T47D (cell line): ENCODE measurements at regions not wholly inside any gene's neighbourhood (a gene's known extent, or its start where the extent isn't known, plus 50 kb on each side); places are given as distances from the start of the nearest gene placed in this dataset.

Experiments
- DNase-seq, 2 experiments: peaks; one replicate each; pipeline versions ENCODE4 v3.0.0 to v3.0.0-alpha.2; 2011 to 2012; ENCODE audit warnings: low read depth in 1 of 2, low spot score in 1 of 2
- JUND ChIP-seq: IDR thresholded peaks from 2 replicates; pipeline ENCODE4 v1.6.1; 2012; ENCODE audit warnings: low read depth
- in situ Hi-C: cut with HindIII; loops from 2 replicates; pipeline ENCODE4 v1.10.0; 2016; ENCODE audit warnings: low sequenced_read_pairs, low pct_unique_long_range_greater_than_20kb

DNA sequence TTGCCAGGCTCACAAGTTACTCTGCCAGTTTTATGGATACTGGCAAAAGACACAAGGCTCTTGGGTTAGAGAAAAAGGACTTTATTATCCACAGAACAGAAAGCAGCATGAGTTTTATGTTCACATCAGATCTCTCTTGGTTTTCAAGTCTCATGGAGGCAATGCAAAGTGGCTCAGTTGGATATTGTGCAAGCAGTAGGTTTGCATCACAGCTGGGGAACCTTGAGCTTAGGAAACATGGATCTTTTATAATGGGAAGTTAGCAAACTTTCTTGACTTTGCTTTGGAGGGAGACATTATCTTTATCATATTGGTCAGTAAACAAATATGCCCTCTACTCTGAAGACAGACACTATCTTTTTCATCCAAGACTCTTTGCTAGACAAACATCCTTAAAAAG lies 109.2 kb upstream of the GRPR start:
- peak in 1 of 2 experiments; percentile 19 for DNase-seq
- no peak for TF ChIP-seq JUND

DNA sequence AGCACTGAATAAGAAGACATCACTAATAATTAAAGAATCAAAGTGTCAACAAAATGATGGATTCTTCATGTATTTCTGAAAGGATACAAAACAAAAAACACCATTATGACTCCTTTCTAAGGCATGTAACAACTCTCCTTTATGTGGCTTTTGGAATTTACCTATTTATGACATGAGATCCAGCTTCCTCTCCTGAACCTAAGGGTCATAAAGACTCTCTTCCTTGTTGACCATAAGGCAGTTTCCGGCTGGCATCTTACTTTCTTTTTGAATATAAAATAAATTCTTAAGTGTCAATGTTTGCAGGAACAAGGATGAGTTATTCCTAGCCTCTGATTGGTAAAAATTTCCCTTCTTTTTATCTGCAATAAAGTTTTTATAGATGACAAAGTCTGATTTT lies 111.1 kb upstream of the GRPR start:
- no peak for TF ChIP-seq JUND
- in situ Hi-C loops: no loop called here
- no peak for DNase-seq

More for the DNA sequence above, 109.2 kb upstream of the GRPR start:
- in situ Hi-C loops: no loop called here

DNA sequence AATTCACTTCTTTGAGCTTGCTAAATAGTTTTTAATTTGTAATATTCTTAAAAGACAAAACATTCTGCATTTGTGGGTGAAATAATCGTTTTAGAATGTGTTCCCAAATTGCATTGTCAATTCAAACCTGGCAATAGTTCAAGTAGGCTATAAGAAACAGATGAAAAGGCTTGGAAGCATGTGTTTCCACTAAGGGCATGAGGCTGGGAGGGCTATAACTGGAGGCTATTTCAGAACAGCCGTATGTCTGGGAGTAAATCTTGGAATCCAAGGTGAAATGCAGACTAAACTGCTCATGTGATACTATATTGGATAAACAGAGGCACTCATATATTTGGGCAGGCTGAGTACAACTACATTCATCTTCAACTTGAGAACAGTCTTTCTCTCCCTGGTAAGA lies 117.4 kb upstream of the GRPR start:
- in situ Hi-C loops: no loop called here
- no peak for DNase-seq
- TF ChIP-seq JUND: no peak

DNA sequence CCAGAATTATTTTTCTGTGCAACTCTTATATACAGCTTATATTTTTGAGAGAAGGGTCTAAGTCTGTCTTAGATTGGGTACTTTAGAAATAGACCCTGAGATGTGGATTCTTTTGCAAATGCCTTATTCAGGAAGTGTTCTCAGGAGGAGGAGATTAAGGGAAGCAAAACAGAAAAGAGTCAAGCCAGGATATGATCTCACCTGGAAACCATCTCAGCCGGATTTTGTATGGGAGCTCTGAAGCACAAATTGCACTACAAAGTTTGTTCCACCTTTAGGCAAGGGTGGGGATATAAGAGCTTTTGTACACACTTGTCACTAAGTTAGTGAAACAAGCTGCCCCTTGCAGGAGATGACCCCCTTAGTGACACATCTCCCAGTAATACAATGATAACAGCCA lies 121.2 kb upstream of the GRPR start:
- no peak for TF ChIP-seq JUND
- DNase-seq: peak; percentile 1 to 2

DNA sequence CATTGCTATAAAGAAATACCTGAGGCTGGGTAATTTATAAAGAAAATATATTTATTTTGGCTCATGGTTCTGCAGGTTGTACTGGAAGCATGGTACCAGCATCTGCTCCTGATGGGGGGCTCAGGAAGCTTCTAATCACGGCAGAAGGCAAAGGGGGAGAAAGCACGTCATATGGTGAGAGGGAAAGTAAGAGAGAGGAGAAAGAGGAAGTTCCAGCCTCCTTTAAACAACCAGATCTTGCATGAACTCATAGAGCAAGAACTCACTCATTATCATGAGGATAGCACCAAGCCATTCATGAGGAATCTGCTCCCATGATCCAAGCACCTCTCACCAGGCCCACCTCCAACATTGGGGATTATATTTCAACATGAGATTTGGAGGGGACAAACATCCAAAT lies 125.0 kb upstream of the GRPR start:
- TF ChIP-seq JUND: no peak
- DNase-seq: no peak
- in situ Hi-C loops: no loop called here

More for the DNA sequence above, 121.2 kb upstream of the GRPR start:
- in situ Hi-C loops: no loop called here

DNA sequence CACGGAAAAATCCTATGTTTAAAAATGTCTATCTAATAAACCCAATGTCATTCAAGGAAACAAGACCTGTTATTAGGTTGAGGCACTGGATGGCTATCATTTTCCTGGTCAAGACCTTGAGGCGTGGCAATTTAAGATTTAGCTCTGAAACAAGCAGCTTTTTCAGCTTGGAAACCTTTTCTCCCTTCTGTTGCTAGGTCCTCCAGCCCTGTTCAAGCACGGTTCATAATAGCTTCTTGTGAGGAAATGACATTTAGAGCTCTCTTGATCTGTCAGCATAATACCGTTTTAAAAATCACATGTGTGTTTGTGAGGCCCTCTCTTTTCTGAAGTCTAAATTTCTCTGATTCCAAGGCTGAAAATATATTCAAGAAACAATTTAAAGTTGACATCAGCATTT lies 133.6 kb upstream of the GRPR start:
- no peak for TF ChIP-seq JUND
- in situ Hi-C loops: no loop called here
- no peak for DNase-seq

DNA sequence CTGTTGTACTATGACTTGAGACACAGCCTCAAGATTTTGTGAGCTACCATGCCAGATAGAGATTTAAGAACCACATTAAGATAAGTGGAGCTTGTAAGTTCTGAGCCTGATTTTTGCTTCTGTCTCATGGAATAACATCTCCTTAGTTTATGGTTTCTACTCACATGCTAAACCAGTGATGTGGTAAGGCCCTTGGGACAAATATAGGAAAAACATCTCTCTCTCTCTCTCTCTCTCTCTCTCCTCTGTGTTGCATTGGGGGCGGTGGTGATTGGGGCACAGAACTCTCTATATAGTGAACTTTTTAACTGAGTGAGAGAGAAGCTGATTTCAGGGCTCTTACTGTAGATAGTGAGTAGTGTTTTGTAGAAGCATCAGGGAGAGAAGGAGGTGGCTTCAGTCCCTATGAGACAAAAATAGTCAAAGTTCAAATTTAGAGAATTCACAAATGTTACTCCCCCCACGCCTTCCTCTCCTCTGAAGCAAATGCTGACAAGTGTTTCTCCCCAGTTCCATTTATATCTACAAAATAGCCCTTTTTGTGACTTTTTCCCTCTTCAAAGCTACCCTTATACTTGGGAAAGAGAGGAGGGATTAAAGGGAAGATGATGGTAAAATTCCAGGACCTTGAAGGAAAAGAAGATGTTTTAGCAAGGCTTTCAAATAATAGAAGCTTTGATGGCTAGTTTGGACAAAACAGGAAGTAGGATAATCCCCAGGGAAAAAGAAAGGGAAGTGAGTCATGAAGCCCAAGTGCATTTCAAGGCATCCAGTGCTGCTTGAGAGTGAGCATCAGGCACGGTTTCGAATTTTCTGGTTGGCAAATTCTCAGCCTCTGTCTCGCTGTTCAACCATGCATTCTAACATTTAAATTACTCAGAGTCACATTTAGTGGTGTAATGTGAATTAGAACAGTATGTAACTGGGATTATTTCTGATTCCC lies 134.3 kb upstream of the AP1S2 start:
- in situ Hi-C loops: no loop called here
- TF ChIP-seq JUND: no peak
- DNase-seq: no peak

DNA sequence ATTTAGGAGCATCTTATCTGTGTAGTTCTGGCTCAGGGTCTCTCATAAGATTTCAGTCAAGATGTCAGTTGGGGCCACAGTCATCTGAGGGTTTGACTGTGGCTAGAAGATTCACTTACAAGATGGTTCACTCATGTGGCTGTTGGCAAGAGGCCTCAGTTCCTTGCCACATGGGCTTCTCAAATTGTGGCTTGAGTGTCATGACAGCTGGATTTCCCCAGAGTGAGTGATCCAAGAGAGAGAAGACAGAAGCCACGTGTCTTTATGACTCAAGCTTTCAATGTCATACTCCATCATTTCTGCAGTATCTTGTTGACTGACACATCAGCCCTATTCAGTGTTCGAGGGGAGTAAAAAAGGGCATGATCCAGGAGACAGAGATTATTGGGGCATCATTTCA lies 131.3 kb upstream of the AP1S2 start:
- DNase-seq: no peak
- in situ Hi-C loops: no loop called here
- no peak for TF ChIP-seq JUND

DNA sequence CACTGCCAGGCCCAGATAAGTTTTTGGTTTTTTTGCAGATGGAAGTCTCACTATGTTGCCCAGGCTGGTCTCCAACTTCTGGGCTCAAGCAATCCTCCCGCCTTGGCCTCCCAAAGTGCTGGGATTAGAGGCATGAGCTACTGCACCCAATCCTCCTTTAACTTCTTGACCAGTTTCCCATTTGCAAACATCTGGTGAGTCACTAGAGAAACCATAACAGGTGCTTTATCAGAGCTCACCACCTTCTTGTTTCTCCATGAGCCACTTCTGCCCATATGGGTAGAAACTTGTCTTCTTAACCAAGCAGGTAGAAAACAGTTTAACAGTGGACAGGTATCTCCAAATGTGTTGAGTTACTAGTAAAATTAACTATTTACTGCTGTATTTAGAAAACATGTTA lies 128.4 kb upstream of the AP1S2 start:
- in situ Hi-C loops: no loop called here
- DNase-seq: no peak
- TF ChIP-seq JUND: no peak

DNA sequence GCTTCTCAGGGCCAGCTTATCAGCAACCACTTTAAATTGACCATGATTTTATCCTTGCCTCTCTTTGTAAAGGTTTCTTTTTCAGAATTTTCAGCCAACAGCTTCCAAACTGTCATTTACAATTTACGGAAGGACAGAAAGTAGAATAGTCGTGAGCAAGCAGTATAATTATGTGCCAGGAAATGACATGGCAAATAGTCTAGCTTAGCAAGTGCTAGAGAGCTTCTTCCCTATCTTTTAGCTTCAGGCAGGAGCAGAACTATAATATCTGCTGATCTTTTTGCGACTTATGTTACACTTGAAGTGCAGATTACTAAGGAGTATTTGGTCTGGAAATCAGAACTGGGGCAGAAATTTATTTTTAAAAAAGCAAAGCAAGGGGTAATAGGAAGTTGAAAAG lies 123.0 kb upstream of the AP1S2 start:
- TF ChIP-seq JUND: no peak
- in situ Hi-C loops: no loop called here
- no peak for DNase-seq

DNA sequence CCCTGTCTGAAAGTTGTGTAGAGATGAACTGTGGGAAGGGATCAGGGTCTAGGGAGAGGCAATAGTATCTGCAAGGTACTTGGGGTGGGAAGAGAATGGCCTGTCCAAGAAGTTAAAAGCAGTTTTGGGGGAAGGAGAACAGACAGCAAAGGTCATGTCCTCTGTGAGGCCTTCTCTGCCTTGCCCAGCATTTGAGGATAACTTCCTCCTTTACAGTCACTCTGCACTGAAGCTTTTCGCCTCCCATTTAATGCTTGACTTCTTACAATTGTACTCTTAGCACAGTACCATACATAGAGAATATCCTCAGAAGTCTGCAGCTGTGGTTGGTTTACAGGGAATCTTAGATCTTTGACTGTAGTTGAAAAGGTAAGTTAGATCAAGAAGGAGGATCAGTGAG lies 121.8 kb upstream of the AP1S2 start:
- in situ Hi-C loops: no loop called here
- no peak for DNase-seq
- no peak for TF ChIP-seq JUND

DNA sequence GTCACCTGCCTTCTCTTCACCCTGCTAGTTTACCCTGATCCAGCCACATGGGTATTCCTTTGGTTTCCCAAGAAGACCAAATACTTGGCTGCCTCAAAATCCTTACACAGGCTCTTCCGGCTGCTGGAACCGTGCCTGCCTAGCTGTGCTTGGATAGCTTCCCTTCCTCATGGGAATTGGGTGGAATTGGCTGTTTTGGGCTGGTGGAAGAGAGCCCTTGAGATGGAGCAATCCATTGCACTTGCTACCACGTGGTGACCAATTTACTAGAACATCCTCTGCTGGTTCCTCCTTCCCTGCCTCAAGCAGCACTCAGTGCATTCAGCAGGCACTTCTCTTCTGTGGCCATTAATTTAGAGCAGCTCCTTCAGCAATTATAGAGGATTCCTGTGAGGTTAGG lies 119.3 kb upstream of the AP1S2 start:
- DNase-seq: no peak
- in situ Hi-C loops: no loop called here
- no peak for TF ChIP-seq JUND

DNA sequence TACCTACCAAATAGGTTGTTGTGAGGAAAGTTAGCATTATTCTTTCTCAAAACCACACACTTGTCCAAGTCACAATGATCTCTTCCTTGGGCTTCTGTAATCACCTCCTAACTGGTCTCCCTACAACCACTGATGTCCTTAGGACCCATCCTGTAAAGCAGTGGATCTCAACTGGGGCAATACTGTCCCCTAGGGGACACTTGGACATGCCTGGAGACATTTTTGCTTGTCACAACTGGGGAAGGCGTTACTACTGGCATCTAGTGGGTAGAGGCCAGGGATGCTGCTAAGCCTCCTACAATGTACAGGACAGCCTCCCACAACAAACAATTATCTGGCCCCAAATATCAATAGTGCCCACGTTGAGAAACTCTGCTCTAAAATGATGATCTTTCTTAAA lies 118.7 kb upstream of the AP1S2 start:
- peak in 1 of 2 experiments; percentile 60 for DNase-seq
- no peak for TF ChIP-seq JUND
- in situ Hi-C loops: no loop called here

DNA sequence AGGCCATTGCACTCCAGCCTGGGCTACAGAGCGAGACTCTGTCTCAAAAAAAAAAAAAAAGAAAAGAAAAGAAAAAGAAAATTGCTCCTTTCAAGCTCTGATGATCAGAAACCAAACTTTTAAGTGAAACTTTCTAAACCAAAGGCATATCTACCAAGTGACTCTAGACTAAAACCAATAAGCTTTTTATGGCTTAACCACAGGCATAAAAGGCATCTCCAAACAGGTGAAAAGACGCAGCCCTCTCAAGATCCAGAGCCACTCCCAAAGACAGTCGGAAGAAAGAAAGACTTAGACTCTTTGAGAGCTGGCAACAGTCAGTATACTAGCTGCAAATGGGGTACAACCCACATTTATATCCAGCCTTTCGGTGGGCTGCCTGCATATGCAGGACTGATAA lies 117.1 kb upstream of the AP1S2 start:
- in situ Hi-C loops: no loop called here
- no peak for TF ChIP-seq JUND
- no peak for DNase-seq
